Mammary epithelial cell (primary cell): ENCODE measurements at regions not wholly inside any gene's neighbourhood (a gene's known extent, or its start where the extent isn't known, plus 50 kb on each side); places are given as distances from the start of the nearest gene placed in this dataset.

Experiments used
- CTCF ChIP-seq, 2 donors: IDR thresholded peaks in 1 of 2; conservative IDR thresholded peaks in 1 of 2; 2 replicates each; pipeline ENCODE4 v1.5.1; 2011 to 2012; ENCODE audit warnings: inconsistent platforms in 2 of 2, low read length in 2 of 2, mild to moderate bottlenecking in 2 of 2, control low read depth in 1 of 2, low read depth in 1 of 2; ENCODE audit not compliant: insufficient read depth in 1 of 2; ENCODE audit errors: extremely low read depth in 1 of 2
- EZH2 ChIP-seq: IDR thresholded peaks from 2 replicates; pipeline ENCODE4 v1.6.1; 2012; ENCODE audit warnings: low read length, inconsistent platforms, borderline replicate concordance

GRCh38 chr4:64670647-64671046, 261.4 kb upstream of the TECRL start:
- TF ChIP-seq CTCF (conservative IDR thresholded peaks at IDR 0.05 in 1 of 2, IDR thresholded peaks at IDR 0.05 in 1 of 2; ENCODE audit: extremely low read depth in 1 of 2, insufficient read depth in 1 of 2, low read depth in 1 of 2, low read length in 2 of 2) (no peak), EZH2 (no peak)
